Stimulated activated effector memory CD8-positive, alpha-beta T cell treated with anti-CD3 and anti-CD28 coated beads, Interleukin-12 subunit alpha, Interleukin-12 subunit beta, amount 100 ng/mL, for 72 hours (primary cell): ENCODE measurements at regions not wholly inside any gene's neighbourhood (a gene's known extent, or its start where the extent isn't known, plus 50 kb on each side); places are given as distances from the start of the nearest gene placed in this dataset.

Source experiments
- ATAC-seq: fragments of 150-1000 bp; cut with Tn5 transposase; 2 replicates; pipeline ENCODE4 v1.10.0; 2021
- DNase-seq, 2 donors: peaks; one replicate each; pipeline ENCODE4 v3.0.0; 2021 to 2022; ENCODE audit warnings: low spot score in 2 of 2
- H3K27ac Mint-ChIP-seq: one replicate; pipeline ENCODE4 v1.8.0; 2022; ENCODE audit warnings: mild to moderate bottlenecking, mixed read lengths
- H3K36me3 Mint-ChIP-seq: one replicate; pipeline ENCODE4 v1.8.0; 2022; ENCODE audit warnings: mild to moderate bottlenecking, mixed read lengths
- H3K4me1 Mint-ChIP-seq: one replicate; pipeline ENCODE4 v1.8.0; 2022; ENCODE audit warnings: mixed read lengths
- H3K4me3 Mint-ChIP-seq: one replicate; pipeline ENCODE4 v1.8.0; 2022; ENCODE audit warnings: mild to moderate bottlenecking, mixed read lengths
- H3K9me3 Mint-ChIP-seq: one replicate; pipeline ENCODE4 v1.8.0; 2022; ENCODE audit warnings: mixed read lengths

GRCh38 chr4:104879854-104880253, 266.8 kb upstream of the TET2 start:
- no peak overlapping the region for H3K4me3 Mint-ChIP-seq
- no peaks in the 10 kb centered on the region for H3K9me3 Mint-ChIP-seq
- DNase-seq (no peak), ATAC-seq (no peak)
- no peak overlapping the region for H3K27ac Mint-ChIP-seq
- no peaks in the 10 kb centered on the region for H3K36me3 Mint-ChIP-seq
- H3K4me1 Mint-ChIP-seq, result peaks cover 6% of the 10 kb centered on the region

GRCh38 chr4:104881136-104881886, 265.4 kb upstream of the TET2 start:
- Mint-ChIP-seq H3K27ac (no peak overlapping the region), H3K4me1 (peaks cover 6% of the 10 kb centered on the region), H3K4me3 (no peak overlapping the region), H3K9me3 (no peaks in the 10 kb centered on the region), H3K36me3 (no peaks in the 10 kb centered on the region)
- no peak for DNase-seq
- no peak for ATAC-seq

- Mint-ChIP-seq H3K4me1 (no peaks in the 10 kb centered on the region), H3K36me3 (no peaks in the 10 kb centered on the region), H3K27ac (no peak overlapping the region), H3K4me3 (no peak overlapping the region), H3K9me3 (peaks cover 3% of the 10 kb centered on the region)
- DNase-seq, result no peak
- no peak for ATAC-seq
Measured at GRCh38 chr4:104890598-104891275, 255.9 kb upstream of the TET2 start.

GRCh38 chr4:104896660-104897645, 249.7 kb upstream of the TET2 start:
- H3K4me3 Mint-ChIP-seq, result no peak overlapping the region

GRCh38 chr4:104899863-104900262, 246.8 kb upstream of the TET2 start:
- Mint-ChIP-seq H3K4me3 (no peak overlapping the region), H3K4me1 (no peaks in the 10 kb centered on the region), H3K36me3 (no peaks in the 10 kb centered on the region), H3K27ac (no peak overlapping the region), H3K9me3 (peaks cover 6% of the 10 kb centered on the region)
- ATAC-seq (no peak), DNase-seq (no peak)

More at GRCh38 chr4:104896660-104897645, 249.7 kb upstream of the TET2 start:
- ATAC-seq (peak; percentile 81), DNase-seq (no peak)
- Mint-ChIP-seq H3K27ac (no peak overlapping the region), H3K4me1 (no peaks in the 10 kb centered on the region), H3K36me3 (no peaks in the 10 kb centered on the region), H3K9me3 (peaks cover 9% of the 10 kb centered on the region)

GRCh38 chr4:104901438-104901837, 245.2 kb upstream of the TET2 start:
- H3K36me3 Mint-ChIP-seq, result no peaks in the 10 kb centered on the region
- ATAC-seq (no peak), DNase-seq (no peak)
- no peak overlapping the region for H3K4me3 Mint-ChIP-seq
- no peaks in the 10 kb centered on the region for H3K4me1 Mint-ChIP-seq
- H3K9me3 Mint-ChIP-seq, result peaks cover 6% of the 10 kb centered on the region
- H3K27ac Mint-ChIP-seq, result no peak overlapping the region

- Mint-ChIP-seq H3K36me3 (no peaks in the 10 kb centered on the region), H3K27ac (no peak overlapping the region), H3K9me3 (peaks cover 6% of the 10 kb centered on the region), H3K4me1 (no peaks in the 10 kb centered on the region), H3K4me3 (no peak overlapping the region)
- DNase-seq, result no peak
- ATAC-seq, result peak; percentile 33
Measured at GRCh38 chr4:104901961-104902605, 244.6 kb upstream of the TET2 start.

- ATAC-seq (no peak), DNase-seq (no peak)
- Mint-ChIP-seq H3K27ac (no peak overlapping the region), H3K36me3 (no peaks in the 10 kb centered on the region), H3K4me1 (no peaks in the 10 kb centered on the region), H3K9me3 (no peaks in the 10 kb centered on the region), H3K4me3 (no peak overlapping the region)
Measured at GRCh38 chr4:104905065-104905464, 241.6 kb upstream of the TET2 start.

GRCh38 chr4:104905546-104905945, 241.1 kb upstream of the TET2 start:
- Mint-ChIP-seq H3K4me1 (no peaks in the 10 kb centered on the region), H3K36me3 (no peaks in the 10 kb centered on the region), H3K27ac (no peak overlapping the region), H3K9me3 (no peaks in the 10 kb centered on the region), H3K4me3 (no peak overlapping the region)
- ATAC-seq (no peak), DNase-seq (no peak)

GRCh38 chr4:104906276-104906675, 240.4 kb upstream of the TET2 start:
- H3K4me3 Mint-ChIP-seq, result no peak overlapping the region
- H3K36me3 Mint-ChIP-seq, result no peaks in the 10 kb centered on the region
- no peaks in the 10 kb centered on the region for H3K4me1 Mint-ChIP-seq
- H3K9me3 Mint-ChIP-seq, result no peaks in the 10 kb centered on the region
- ATAC-seq (no peak), DNase-seq (no peak)
- no peak overlapping the region for H3K27ac Mint-ChIP-seq

- ATAC-seq (no peak), DNase-seq (no peak)
- H3K4me3 Mint-ChIP-seq, result no peak overlapping the region
- H3K9me3 Mint-ChIP-seq, result no peaks in the 10 kb centered on the region
- H3K27ac Mint-ChIP-seq, result no peak overlapping the region
- H3K36me3 Mint-ChIP-seq, result no peaks in the 10 kb centered on the region
- H3K4me1 Mint-ChIP-seq, result no peaks in the 10 kb centered on the region
Measured at GRCh38 chr4:104907074-104907649, 239.5 kb upstream of the TET2 start.

- Mint-ChIP-seq H3K9me3 (no peaks in the 10 kb centered on the region), H3K36me3 (no peaks in the 10 kb centered on the region), H3K27ac (no peak overlapping the region), H3K4me1 (no peaks in the 10 kb centered on the region), H3K4me3 (no peak overlapping the region)
- DNase-seq (no peak), ATAC-seq (no peak)
Measured at GRCh38 chr4:104907991-104908390, 238.7 kb upstream of the TET2 start.

- no peaks in the 10 kb centered on the region for H3K4me1 Mint-ChIP-seq
- H3K9me3 Mint-ChIP-seq, result no peaks in the 10 kb centered on the region
- DNase-seq (no peak), ATAC-seq (no peak)
- no peak overlapping the region for H3K4me3 Mint-ChIP-seq
- H3K36me3 Mint-ChIP-seq, result no peaks in the 10 kb centered on the region
- H3K27ac Mint-ChIP-seq, result no peak overlapping the region
Measured at GRCh38 chr4:104909376-104909775, 237.3 kb upstream of the TET2 start.

- ATAC-seq, result no peak
- H3K36me3 Mint-ChIP-seq, result no peaks in the 10 kb centered on the region
- no peak for DNase-seq
- no peak overlapping the region for H3K4me3 Mint-ChIP-seq
- no peaks in the 10 kb centered on the region for H3K4me1 Mint-ChIP-seq
- no peak overlapping the region for H3K27ac Mint-ChIP-seq
- no peaks in the 10 kb centered on the region for H3K9me3 Mint-ChIP-seq
Measured at GRCh38 chr4:104912518-104912917, 234.2 kb upstream of the TET2 start.

- no peaks in the 10 kb centered on the region for H3K9me3 Mint-ChIP-seq
- H3K36me3 Mint-ChIP-seq, result no peaks in the 10 kb centered on the region
- H3K27ac Mint-ChIP-seq, result no peak overlapping the region
- H3K4me3 Mint-ChIP-seq, result no peak overlapping the region
- no peaks in the 10 kb centered on the region for H3K4me1 Mint-ChIP-seq
- no peak for ATAC-seq
- DNase-seq, result no peak
Measured at GRCh38 chr4:104915373-104915772, 231.3 kb upstream of the TET2 start.
